Upper lobe of right lung (tissue), 1 donor: ENCODE measurements at regions not wholly inside any gene's neighbourhood (a gene's known extent, or its start where the extent isn't known, plus 50 kb on each side); places are given as distances from the start of the nearest gene placed in this dataset.
"Not testable (repeated sequence)": the region's sequence is repeated elsewhere in the genome, so short reads cannot be mapped to it uniquely, and the experiment has no call there.

ENCODE experiments used
- ATAC-seq: fragments of 200-7000 bp; cut with Tn5 transposase; one replicate; pipeline ENCODE4 v1.9.1; 2020; ENCODE audit warnings: mild to moderate bottlenecking, moderate library complexity
- DNase-seq: peaks from one replicate; pipeline ENCODE4 v3.0.0-alpha.2; 2020
- H3K27ac ChIP-seq: fragments of 200-600 bp; one replicate; pipeline ENCODE4 v1.8.0; 2022
- H3K27me3 ChIP-seq: fragments of 200-600 bp; one replicate; pipeline ENCODE4 v1.8.0; 2022; ENCODE audit warnings: mild to moderate bottlenecking
- H3K36me3 ChIP-seq: fragments of 200-600 bp; one replicate; pipeline ENCODE4 v1.8.0; 2022
- H3K4me1 ChIP-seq: fragments of 200-600 bp; one replicate; pipeline ENCODE4 v1.8.0; 2022
- H3K4me3 ChIP-seq: fragments of 200-600 bp; one replicate; pipeline ENCODE4 v1.8.0; 2022; ENCODE audit warnings: mild to moderate bottlenecking
- H3K9me3 ChIP-seq: fragments of 200-600 bp; one replicate; pipeline ENCODE4 v1.8.0; 2022
- CTCF ChIP-seq: fragments of 200-600 bp; IDR thresholded peaks from one replicate; pipeline ENCODE4 v1.8.0; 2022; ENCODE audit warnings: antibody characterized with exemption
- intact Hi-C: fragments of 100-400 bp; cut with DNase I; formaldehyde crosslinking; loops from one replicate; pipeline ENCODE4 v1.11.0; 2022
- donor health status: DM: no; HTN: yes; CAD: no; lungs with severe emphysema.

GRCh38 chr4:129998436-129999150, 902.6 kb downstream of the C4orf33 start:
- H3K27me3 ChIP-seq: no peaks in the 10 kb centered on the region
- H3K36me3 ChIP-seq: no peaks in the 10 kb centered on the region
- DNase-seq (no peak), ATAC-seq (no peak)
- no peaks in the 10 kb centered on the region for H3K9me3 ChIP-seq
- no peaks in the 10 kb centered on the region for H3K4me1 ChIP-seq
- intact Hi-C loops: no loop called here
- no peak overlapping the region for H3K27ac ChIP-seq
- no peak for TF ChIP-seq CTCF
- no peak overlapping the region for H3K4me3 ChIP-seq

- Histone ChIP-seq H3K36me3 (no peaks in the 10 kb centered on the region), H3K9me3 (no peaks in the 10 kb centered on the region), H3K27me3 (no peaks in the 10 kb centered on the region), H3K27ac (no peak overlapping the region), H3K4me3 (no peak overlapping the region), H3K4me1 (no peaks in the 10 kb centered on the region)
- ATAC-seq: no peak
- DNase-seq: no peak
- intact Hi-C loops: no loop called here
- no peak for TF ChIP-seq CTCF
Observed at GRCh38 chr4:129999156-129999555, 903.2 kb downstream of the C4orf33 start.

GRCh38 chr4:130008461-130008860, 912.5 kb downstream of the C4orf33 start:
- ATAC-seq (no peak), DNase-seq (no peak)
- intact Hi-C loops: no loop called here

GRCh38 chr4:130012806-130013205, 916.9 kb downstream of the C4orf33 start:
- H3K36me3 ChIP-seq, intact Hi-C loops, H3K27ac ChIP-seq, DNase-seq, H3K27me3 ChIP-seq, ATAC-seq, H3K9me3 ChIP-seq, H3K4me1 ChIP-seq, H3K4me3 ChIP-seq: not testable (repeated sequence)

More at GRCh38 chr4:130008461-130008860, 912.5 kb downstream of the C4orf33 start:
- Histone ChIP-seq H3K27me3 (no peaks in the 10 kb centered on the region), H3K36me3 (no peaks in the 10 kb centered on the region), H3K4me3 (no peak overlapping the region), H3K27ac (no peak overlapping the region), H3K9me3 (no peaks in the 10 kb centered on the region), H3K4me1 (no peaks in the 10 kb centered on the region)
- TF ChIP-seq CTCF: no peak

GRCh38 chr4:130021706-130022105, 925.8 kb downstream of the C4orf33 start:
- ATAC-seq (no peak), DNase-seq (no peak)
- Histone ChIP-seq H3K9me3 (no peaks in the 10 kb centered on the region), H3K27me3 (no peaks in the 10 kb centered on the region), H3K4me1 (no peaks in the 10 kb centered on the region), H3K4me3 (no peak overlapping the region), H3K27ac (no peak overlapping the region), H3K36me3 (no peaks in the 10 kb centered on the region)
- intact Hi-C loops: no loop called here
- TF ChIP-seq CTCF: no peak

- ATAC-seq (no peak), DNase-seq (no peak)
- Histone ChIP-seq H3K4me3 (no peak overlapping the region), H3K4me1 (no peaks in the 10 kb centered on the region), H3K36me3 (no peaks in the 10 kb centered on the region), H3K27ac (no peak overlapping the region), H3K9me3 (no peaks in the 10 kb centered on the region), H3K27me3 (no peaks in the 10 kb centered on the region)
- TF ChIP-seq CTCF: no peak
- intact Hi-C loops: no loop called here
Observed at GRCh38 chr4:130023088-130023487, 927.1 kb downstream of the C4orf33 start.
